ENCODE measurements at regions not wholly inside any gene's neighbourhood (a gene's known extent, or its start where the extent isn't known, plus 50 kb on each side); places are given as distances from the start of the nearest gene placed in this dataset.

DNA sequence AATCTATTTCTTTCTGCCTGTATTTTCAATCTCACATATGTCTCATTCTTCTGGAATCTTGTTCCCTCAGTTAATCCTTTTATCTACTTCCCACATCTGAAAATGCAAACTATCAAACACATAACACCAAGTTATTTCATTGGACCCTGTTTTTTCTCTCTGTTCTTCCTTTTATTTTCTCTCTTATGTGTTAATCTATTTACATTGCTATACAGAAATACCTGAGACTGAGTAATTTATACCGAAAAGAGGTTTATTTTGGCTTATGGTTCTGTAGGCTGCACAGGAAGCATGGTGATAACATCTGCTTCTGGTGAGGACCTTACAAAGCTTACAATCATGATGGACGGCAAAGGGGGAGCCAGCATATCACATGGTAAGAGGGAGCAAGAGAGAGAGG, 247.6 kb downstream of the TGFB2 start:
- no peak for TF ChIP-seq SUPT20H (IDR thresholded peaks at IDR 0.05; ENCODE audit: borderline replicate concordance, control insufficient read depth, low read depth, low read length)
- TF ChIP-seq POLR2A (IDR thresholded peaks at IDR 0.05; ENCODE audit: low read depth, low read length) = no peak

Data from GM12878 (cell line).